ENCODE measurements at regions not wholly inside any gene's neighbourhood (a gene's known extent, or its start where the extent isn't known, plus 50 kb on each side); places are given as distances from the start of the nearest gene placed in this dataset.
"Not testable (repeated sequence)": the region's sequence is repeated elsewhere in the genome, so short reads cannot be mapped to it uniquely, and the experiment has no call there.

GRCh38 chr6:96276305-96276704 is 245.3 kb upstream of the UFL1 start:
- DNase-seq (ENCODE audit: low read depth, low spot score) = peak; percentile 7

- DNase-seq (ENCODE audit: low read depth, low spot score) = no peak
Observed at GRCh38 chr6:96276856-96277255, 244.8 kb upstream of the UFL1 start.

GRCh38 chr6:96279084-96279483 is 242.5 kb upstream of the UFL1 start:
- DNase-seq (ENCODE audit: low read depth, low spot score) = no peak

GRCh38 chr6:96286503-96286902 is 235.1 kb upstream of the UFL1 start:
- DNase-seq (ENCODE audit: low read depth, low spot score) = no peak

- DNase-seq (ENCODE audit: low read depth, low spot score) = no peak
Observed at GRCh38 chr6:96299525-96299924, 222.1 kb upstream of the UFL1 start.

- peak; percentile 71 for DNase-seq (ENCODE audit: low read depth, low spot score)
Observed at GRCh38 chr6:96301023-96301422, 220.6 kb upstream of the UFL1 start.

GRCh38 chr6:96301781-96302180 is 219.8 kb upstream of the UFL1 start:
- DNase-seq (ENCODE audit: low read depth, low spot score) = no peak

GRCh38 chr6:96302991-96303390 is 218.6 kb upstream of the UFL1 start:
- DNase-seq (ENCODE audit: low read depth, low spot score) = no peak

- DNase-seq (ENCODE audit: low read depth, low spot score) = no peak
Observed at GRCh38 chr6:96304997-96305396, 216.6 kb upstream of the UFL1 start.

- DNase-seq (ENCODE audit: low read depth, low spot score) = no peak
Observed at GRCh38 chr6:96330884-96331283, 190.7 kb upstream of the UFL1 start.

- DNase-seq (ENCODE audit: low read depth, low spot score) = no peak
Observed at GRCh38 chr6:96340164-96340563, 181.4 kb upstream of the UFL1 start.

- DNase-seq (ENCODE audit: low read depth, low spot score) = no peak
Observed at GRCh38 chr6:96345501-96345900, 176.1 kb upstream of the UFL1 start.

GRCh38 chr6:96381246-96381645 is 140.4 kb upstream of the UFL1 start:
- DNase-seq (ENCODE audit: low read depth, low spot score) = no peak

- DNase-seq (ENCODE audit: low read depth, low spot score) = peak; percentile 73
Observed at GRCh38 chr6:96391776-96392360, 129.7 kb upstream of the UFL1 start.

GRCh38 chr6:96394727-96395126 is 126.9 kb upstream of the UFL1 start:
- DNase-seq (ENCODE audit: low read depth, low spot score) = no peak

GRCh38 chr6:96410467-96410866 is 111.1 kb upstream of the UFL1 start:
- DNase-seq (ENCODE audit: low read depth, low spot score) = no peak

GRCh38 chr6:96420294-96420693 is 101.3 kb upstream of the UFL1 start:
- DNase-seq (ENCODE audit: low read depth, low spot score) = peak; percentile 37

GRCh38 chr6:96433950-96434349 is 87.7 kb upstream of the UFL1 start:
- DNase-seq (ENCODE audit: low read depth, low spot score) = no peak

- DNase-seq (ENCODE audit: low read depth, low spot score) = peak; percentile 59
Observed at GRCh38 chr6:96436398-96436797, 85.2 kb upstream of the UFL1 start.

- DNase-seq (ENCODE audit: low read depth, low spot score) = not testable (repeated sequence)
Observed at GRCh38 chr6:96437228-96437627, 84.4 kb upstream of the UFL1 start.

- no peak for DNase-seq (ENCODE audit: low read depth, low spot score)
Observed at GRCh38 chr6:96450082-96450769, 71.4 kb upstream of the UFL1 start.

- DNase-seq (ENCODE audit: low read depth, low spot score) = no peak
Observed at GRCh38 chr6:96450770-96451130, 70.9 kb upstream of the UFL1 start.

GRCh38 chr6:96458771-96459170 is 62.8 kb upstream of the UFL1 start:
- DNase-seq (ENCODE audit: low read depth, low spot score) = peak; percentile 44
